Thyroid gland (tissue), 4 donors: ENCODE measurements at regions not wholly inside any gene's neighbourhood (a gene's known extent, or its start where the extent isn't known, plus 50 kb on each side); places are given as distances from the start of the nearest gene placed in this dataset.

Experiments
- POLR2A ChIP-seq, 2 donors: fragments of 450-650 bp; IDR thresholded peaks; one replicate each; pipeline ENCODE4 v1.6.1; 2017; ENCODE audit warnings: antibody characterized with exemption in 2 of 2, mild to moderate bottlenecking in 2 of 2, moderate library complexity in 1 of 2
- TF ChIP-seq, protein P1 (sequence below), 6 experiments: fragments of 200-600 bp in 3 of 6; fragments of 450-650 bp in 3 of 6; sonication (generic) in 3 of 6; IDR thresholded peaks; one replicate each; pipeline ENCODE4 v1.5.1; 2016 to 2019; ENCODE audit warnings: antibody characterized with exemption in 6 of 6, mild to moderate bottlenecking in 2 of 6, inconsistent platforms in 1 of 6, moderate library complexity in 1 of 6

DNA sequence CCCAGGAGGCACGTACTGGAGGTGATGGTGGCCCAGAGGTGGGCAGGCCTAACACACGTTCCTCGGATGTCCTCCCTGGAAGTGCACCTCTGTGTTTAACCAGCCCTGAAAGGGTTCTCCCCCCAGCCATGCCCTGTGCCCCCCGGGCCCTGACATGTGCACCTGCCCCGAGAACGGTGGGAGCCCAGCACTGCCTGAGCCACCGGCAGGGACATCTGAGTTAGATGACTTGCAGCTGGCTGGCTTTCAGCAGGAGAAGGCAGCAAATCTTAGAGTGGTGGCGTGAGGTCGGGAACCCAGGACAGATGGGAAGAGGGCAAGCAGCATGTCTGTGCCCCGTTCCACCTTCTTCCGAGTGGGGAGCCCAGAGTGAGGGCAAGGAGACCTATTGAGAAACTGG lies 291.8 kb downstream of the TCERG1L start:
- TF ChIP-seq POLR2A (IDR thresholded peaks at IDR 0.05) = no peak
- TF ChIP-seq, protein P1, sequence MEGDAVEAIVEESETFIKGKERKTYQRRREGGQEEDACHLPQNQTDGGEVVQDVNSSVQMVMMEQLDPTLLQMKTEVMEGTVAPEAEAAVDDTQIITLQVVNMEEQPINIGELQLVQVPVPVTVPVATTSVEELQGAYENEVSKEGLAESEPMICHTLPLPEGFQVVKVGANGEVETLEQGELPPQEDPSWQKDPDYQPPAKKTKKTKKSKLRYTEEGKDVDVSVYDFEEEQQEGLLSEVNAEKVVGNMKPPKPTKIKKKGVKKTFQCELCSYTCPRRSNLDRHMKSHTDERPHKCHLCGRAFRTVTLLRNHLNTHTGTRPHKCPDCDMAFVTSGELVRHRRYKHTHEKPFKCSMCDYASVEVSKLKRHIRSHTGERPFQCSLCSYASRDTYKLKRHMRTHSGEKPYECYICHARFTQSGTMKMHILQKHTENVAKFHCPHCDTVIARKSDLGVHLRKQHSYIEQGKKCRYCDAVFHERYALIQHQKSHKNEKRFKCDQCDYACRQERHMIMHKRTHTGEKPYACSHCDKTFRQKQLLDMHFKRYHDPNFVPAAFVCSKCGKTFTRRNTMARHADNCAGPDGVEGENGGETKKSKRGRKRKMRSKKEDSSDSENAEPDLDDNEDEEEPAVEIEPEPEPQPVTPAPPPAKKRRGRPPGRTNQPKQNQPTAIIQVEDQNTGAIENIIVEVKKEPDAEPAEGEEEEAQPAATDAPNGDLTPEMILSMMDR (IDR thresholded peaks at IDR 0.05) = no peak
